Tibial artery (tissue), 4 donors: ENCODE measurements at regions not wholly inside any gene's neighbourhood (a gene's known extent, or its start where the extent isn't known, plus 50 kb on each side); places are given as distances from the start of the nearest gene placed in this dataset.
"Not testable (repeated sequence)": the region's sequence is repeated elsewhere in the genome, so short reads cannot be mapped to it uniquely, and the experiment has no call there.

Source experiments
- DNase-seq, 2 donors: peaks; one replicate each; pipeline ENCODE4 v3.0.0-alpha.2; 2019
- H3K27ac ChIP-seq, 2 donors: fragments of 200-600 bp; sonication (generic) in 1 of 2; 1 replicate in 1 of 2; 2 replicates in 1 of 2; pipeline ENCODE4 v1.5.1; 2018 to 2019; ENCODE audit warnings: mild to moderate bottlenecking in 1 of 2
- H3K27me3 ChIP-seq, 2 donors: fragments of 200-600 bp; sonication (generic) in 1 of 2; one replicate each; pipeline versions ENCODE4 v1.5.1 to v1.6.0; 2016 to 2019
- H3K36me3 ChIP-seq, 3 donors: fragments of 200-600 bp; sonication (generic) in 2 of 3; one replicate each; pipeline ENCODE4 v1.5.1; 2016 to 2019; ENCODE audit warnings: mild to moderate bottlenecking in 2 of 3
- H3K4me1 ChIP-seq, 4 donors: fragments of 200-600 bp; sonication (generic) in 2 of 4; 1 replicate in 3 of 4; 2 replicates in 1 of 4; pipeline ENCODE4 v1.5.1; 2016 to 2019
- H3K4me3 ChIP-seq, 2 donors: fragments of 200-600 bp; sonication (generic) in 1 of 2; 1 replicate in 1 of 2; 2 replicates in 1 of 2; pipeline ENCODE4 v1.5.1; 2018 to 2019; ENCODE audit warnings: mild to moderate bottlenecking in 2 of 2
- H3K9me3 ChIP-seq, 3 donors: fragments of 200-600 bp; sonication (generic) in 1 of 3; one replicate each; pipeline ENCODE4 v1.5.1; 2016 to 2019
- CTCF ChIP-seq, 2 experiments: fragments of 200-600 bp in 1 of 2; fragments of 450-650 bp in 1 of 2; IDR thresholded peaks; one replicate each; pipeline ENCODE4 v1.5.1; 2017 to 2019; ENCODE audit warnings: antibody characterized with exemption in 2 of 2, mild to moderate bottlenecking in 1 of 2, moderate library complexity in 1 of 2
- intact Hi-C: fragments of 100-400 bp; cut with DNase I; formaldehyde crosslinking; loops from one replicate; pipeline ENCODE4 v1.15.0; 2023; ENCODE audit warnings: low total_unique reads

GRCh38 chr15:81643771-81644170, 269.8 kb upstream of the TMC3 start:
- TF ChIP-seq CTCF (IDR thresholded peaks at IDR 0.05) = no peak
- no peaks in the 10 kb centered on the region for H3K4me1 ChIP-seq
- DNase-seq = no peak
- H3K4me3 ChIP-seq = no peak overlapping the region
- intact Hi-C loops = no loop called here
- no peaks in the 10 kb centered on the region for H3K27me3 ChIP-seq
- H3K9me3 ChIP-seq = peaks cover 0 to 6% (median 3%) of the 10 kb centered on the region in 3 donors
- H3K36me3 ChIP-seq = no peaks in the 10 kb centered on the region
- H3K27ac ChIP-seq = no peak overlapping the region

GRCh38 chr15:81642451-81642990, 268.5 kb upstream of the TMC3 start:
- Histone ChIP-seq H3K36me3 (no peaks in the 10 kb centered on the region), H3K9me3 (peaks cover 0 to 6% (median 3%) of the 10 kb centered on the region in 3 donors), H3K27ac (no peak overlapping the region), H3K4me3 (no peak overlapping the region), H3K4me1 (no peaks in the 10 kb centered on the region), H3K27me3 (no peaks in the 10 kb centered on the region)
- TF ChIP-seq CTCF (IDR thresholded peaks at IDR 0.05) = no peak
- DNase-seq = no peak
- intact Hi-C loops = no loop called here

- intact Hi-C loops, DNase-seq, H3K27ac ChIP-seq, H3K4me1 ChIP-seq, H3K36me3 ChIP-seq, H3K9me3 ChIP-seq, H3K4me3 ChIP-seq, H3K27me3 ChIP-seq: not testable (repeated sequence)
Observed at GRCh38 chr15:81636064-81636463, 262.1 kb upstream of the TMC3 start.

- intact Hi-C loops = no loop called here
- H3K4me3 ChIP-seq = no peak overlapping the region
- H3K4me1 ChIP-seq = no peaks in the 10 kb centered on the region
- no peak for TF ChIP-seq CTCF (IDR thresholded peaks at IDR 0.05)
- H3K27ac ChIP-seq = no peak overlapping the region
- no peaks in the 10 kb centered on the region for H3K36me3 ChIP-seq
- no peaks in the 10 kb centered on the region for H3K27me3 ChIP-seq
- no peaks in the 10 kb centered on the region for H3K9me3 ChIP-seq
- no peak for DNase-seq
Observed at GRCh38 chr15:81633889-81634288, 259.9 kb upstream of the TMC3 start.

- Histone ChIP-seq H3K4me3 (no peak overlapping the region), H3K36me3 (no peaks in the 10 kb centered on the region), H3K27me3 (no peaks in the 10 kb centered on the region), H3K9me3 (no peaks in the 10 kb centered on the region), H3K4me1 (no peaks in the 10 kb centered on the region), H3K27ac (no peak overlapping the region)
- no peak for DNase-seq
- intact Hi-C loops = no loop called here
- TF ChIP-seq CTCF (IDR thresholded peaks at IDR 0.05) = no peak
Observed at GRCh38 chr15:81625896-81626295, 251.9 kb upstream of the TMC3 start.

- no peak for DNase-seq
- Histone ChIP-seq H3K9me3 (no peaks in the 10 kb centered on the region), H3K27me3 (peaks cover 0 to 7% of the 10 kb centered on the region in 2 donors), H3K36me3 (no peaks in the 10 kb centered on the region), H3K4me3 (no peak overlapping the region), H3K27ac (no peak overlapping the region), H3K4me1 (no peaks in the 10 kb centered on the region)
- intact Hi-C loops = no loop called here
- no peak for TF ChIP-seq CTCF (IDR thresholded peaks at IDR 0.05)
Observed at GRCh38 chr15:81619002-81619401, 245.0 kb upstream of the TMC3 start.
